GM12874 (cell line): ENCODE measurements at regions not wholly inside any gene's neighbourhood (a gene's known extent, or its start where the extent isn't known, plus 50 kb on each side); places are given as distances from the start of the nearest gene placed in this dataset.

ENCODE experiments used
- TF ChIP-seq, protein P1 (sequence below): IDR thresholded peaks from 2 replicates; pipeline ENCODE4 v1.5.1; 2011; ENCODE audit warnings: low read depth, mild to moderate bottlenecking, control low read depth, low read length, moderate library complexity; ENCODE audit not compliant: insufficient read depth

DNA sequence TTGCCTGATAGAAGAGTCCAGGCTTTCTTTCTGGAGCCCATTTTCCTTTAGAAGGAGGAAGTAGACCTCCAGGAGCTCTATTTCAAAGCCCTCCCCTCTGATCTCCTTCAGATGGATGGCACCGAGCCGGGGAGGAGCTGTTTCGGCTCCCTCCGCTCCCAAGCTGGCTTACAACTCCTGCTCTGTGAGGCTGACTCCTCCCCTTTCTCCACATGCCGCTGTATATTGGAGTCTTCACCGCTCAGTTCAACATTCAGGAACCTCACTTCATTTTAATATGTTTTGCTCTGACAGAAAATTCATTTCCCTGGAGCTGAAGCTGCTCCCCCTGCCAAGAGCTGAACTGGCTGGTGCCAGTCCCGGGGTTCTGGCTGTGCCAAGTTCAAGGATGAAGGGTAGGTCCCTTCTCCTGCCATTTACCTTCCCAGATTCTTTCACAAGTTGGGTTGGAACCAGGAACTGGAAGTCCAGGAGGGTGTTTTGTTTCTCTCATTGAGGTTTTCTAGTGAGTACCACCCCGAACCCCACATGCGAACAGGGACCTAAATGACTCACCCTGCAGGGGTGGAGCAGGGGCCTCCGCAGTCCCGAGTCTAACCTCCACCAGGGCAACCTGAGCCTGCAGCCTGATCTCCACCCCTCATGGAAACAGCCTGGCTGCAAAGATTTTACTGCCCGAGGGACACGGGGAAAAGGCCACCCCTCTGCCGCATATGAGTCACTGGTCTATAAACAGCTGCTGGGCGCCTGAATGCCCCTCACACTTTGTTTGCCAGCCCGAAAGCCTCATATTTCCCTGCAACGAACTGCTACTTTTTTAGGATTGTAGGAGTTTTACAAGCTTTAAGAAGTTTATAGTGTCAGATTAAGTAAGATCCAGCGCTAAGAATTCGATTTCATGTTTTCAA lies 68.6 kb upstream of the FOXA2 start:
- TF ChIP-seq, protein P1, sequence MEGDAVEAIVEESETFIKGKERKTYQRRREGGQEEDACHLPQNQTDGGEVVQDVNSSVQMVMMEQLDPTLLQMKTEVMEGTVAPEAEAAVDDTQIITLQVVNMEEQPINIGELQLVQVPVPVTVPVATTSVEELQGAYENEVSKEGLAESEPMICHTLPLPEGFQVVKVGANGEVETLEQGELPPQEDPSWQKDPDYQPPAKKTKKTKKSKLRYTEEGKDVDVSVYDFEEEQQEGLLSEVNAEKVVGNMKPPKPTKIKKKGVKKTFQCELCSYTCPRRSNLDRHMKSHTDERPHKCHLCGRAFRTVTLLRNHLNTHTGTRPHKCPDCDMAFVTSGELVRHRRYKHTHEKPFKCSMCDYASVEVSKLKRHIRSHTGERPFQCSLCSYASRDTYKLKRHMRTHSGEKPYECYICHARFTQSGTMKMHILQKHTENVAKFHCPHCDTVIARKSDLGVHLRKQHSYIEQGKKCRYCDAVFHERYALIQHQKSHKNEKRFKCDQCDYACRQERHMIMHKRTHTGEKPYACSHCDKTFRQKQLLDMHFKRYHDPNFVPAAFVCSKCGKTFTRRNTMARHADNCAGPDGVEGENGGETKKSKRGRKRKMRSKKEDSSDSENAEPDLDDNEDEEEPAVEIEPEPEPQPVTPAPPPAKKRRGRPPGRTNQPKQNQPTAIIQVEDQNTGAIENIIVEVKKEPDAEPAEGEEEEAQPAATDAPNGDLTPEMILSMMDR = no peak

- TF ChIP-seq, protein P1 = no peak
Measured at GRCh38 chr20:22653658-22654642, 69.6 kb upstream of the FOXA2 start.

DNA sequence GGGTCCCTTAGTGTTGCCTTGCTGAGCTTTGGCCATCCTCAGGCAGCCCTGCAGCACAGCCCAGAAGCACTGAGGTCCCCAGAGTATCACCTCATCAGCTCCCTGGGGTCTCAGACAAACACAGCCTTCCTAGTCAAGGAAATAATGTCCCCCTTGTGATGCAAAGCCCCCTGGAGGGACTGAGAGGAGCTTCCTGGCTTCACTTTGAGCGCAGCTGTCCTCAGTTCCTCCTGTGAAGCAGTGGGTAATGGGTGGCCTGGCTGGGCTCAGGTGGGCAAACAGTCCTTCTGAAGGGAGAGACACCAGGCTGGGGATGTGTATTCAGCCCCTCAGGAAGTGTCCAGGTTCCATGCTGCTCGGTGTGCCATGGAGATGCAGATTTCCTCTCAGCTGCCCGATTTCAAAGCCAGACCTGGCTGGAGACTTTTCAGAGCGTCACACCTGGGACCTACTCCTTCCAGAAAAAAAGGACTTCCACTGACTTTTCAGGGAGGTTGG lies 79.2 kb upstream of the FOXA2 start:
- TF ChIP-seq, protein P1 = no peak

DNA sequence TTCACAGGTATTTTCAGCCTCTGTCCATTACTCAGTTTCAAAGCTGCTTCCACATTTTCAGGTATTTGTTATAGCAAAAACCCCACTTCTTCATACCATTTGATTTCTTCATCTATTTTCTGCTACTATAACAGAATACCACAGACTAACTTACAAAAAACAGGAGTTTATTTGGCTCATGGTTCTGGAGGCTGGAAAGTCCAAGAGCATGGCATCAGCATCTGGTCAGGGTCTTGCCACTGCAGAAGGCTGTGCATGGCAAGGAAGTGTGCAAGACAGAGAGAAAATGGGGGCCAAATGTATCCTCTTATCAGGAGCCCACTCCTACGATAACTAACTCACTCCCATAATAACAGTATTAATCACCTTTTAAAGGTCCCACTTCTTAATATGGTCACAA lies 82.8 kb upstream of the FOXA2 start:
- TF ChIP-seq, protein P1 = no peak

- TF ChIP-seq, protein P1 = no peak
Measured at GRCh38 chr20:22672191-22672590, 87.8 kb upstream of the FOXA2 start.

DNA sequence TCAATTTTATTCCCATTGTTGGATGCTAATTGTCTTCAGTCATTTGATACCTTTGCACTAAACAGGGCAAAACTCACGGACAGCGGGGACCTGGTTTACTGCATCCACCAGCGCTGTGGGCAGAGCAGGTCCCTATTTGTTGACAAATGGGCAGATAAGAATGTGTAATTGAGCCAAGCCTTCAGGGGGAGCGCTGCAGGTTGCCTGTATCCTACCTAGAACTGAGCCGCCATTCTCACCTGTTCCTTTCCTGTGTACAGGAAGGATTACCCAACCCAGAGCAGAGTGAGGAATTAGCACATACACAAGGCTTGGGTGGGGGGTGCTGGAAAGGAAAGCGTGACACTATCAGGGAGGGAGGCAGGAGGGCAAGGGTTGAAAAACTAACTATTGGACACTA lies 89.1 kb upstream of the FOXA2 start:
- TF ChIP-seq, protein P1 = no peak

GRCh38 chr20:22675341-22675740 lies 91.0 kb upstream of the FOXA2 start:
- TF ChIP-seq, protein P1 = no peak
